HepG2 (cell line): ENCODE measurements at regions not wholly inside any gene's neighbourhood (a gene's known extent, or its start where the extent isn't known, plus 50 kb on each side); places are given as distances from the start of the nearest gene placed in this dataset.

ENCODE experiments used
- AHR ChIP-seq: IDR thresholded peaks from 2 replicates; pipeline ENCODE4 v1.6.1; 2018; ENCODE audit warnings: missing genetic modification reagents, missing compliant biosample characterization
- ARHGAP35 ChIP-seq: sonication (generic); formaldehyde crosslinking; IDR thresholded peaks from 2 replicates; pipeline ENCODE4 v1.9.0; 2022; ENCODE audit warnings: mild to moderate bottlenecking, inconsistent platforms, moderate library complexity, missing genetic modification reagents, borderline replicate concordance
- GABPB1 ChIP-seq: IDR thresholded peaks from 2 replicates; pipeline ENCODE4 v1.6.1; 2016; ENCODE audit warnings: mild to moderate bottlenecking, missing genetic modification reagents, moderate library complexity, missing compliant biosample characterization
- HDAC2 ChIP-seq: sonication (generic); formaldehyde crosslinking; IDR thresholded peaks from 2 replicates; pipeline ENCODE4 v1.4.0; 2020; ENCODE audit warnings: missing genetic modification reagents
- POLR2A ChIP-seq, 2 experiments: IDR thresholded peaks; 2 replicates each; pipeline ENCODE4 v1.6.1; 2011; ENCODE audit warnings: low read depth in 2 of 2, low read length in 2 of 2, mild to moderate bottlenecking in 1 of 2, moderate library complexity in 1 of 2; ENCODE audit not compliant: insufficient read depth in 1 of 2
- ZNF235 ChIP-seq: sonication (generic); formaldehyde crosslinking; IDR thresholded peaks from 2 replicates; pipeline ENCODE4 v1.8.1; 2023; ENCODE audit warnings: mild to moderate bottlenecking, missing genetic modification reagents, borderline replicate concordance
- ZNF329 ChIP-seq: sonication (generic); formaldehyde crosslinking; IDR thresholded peaks from 2 replicates; pipeline ENCODE4 v1.9.0; 2021; ENCODE audit warnings: low read depth, mild to moderate bottlenecking, missing genetic modification reagents
- ZNF572 ChIP-seq: sonication (generic); formaldehyde crosslinking; IDR thresholded peaks from 2 replicates; pipeline ENCODE4 v1.5.1; 2020; ENCODE audit warnings: mild to moderate bottlenecking, missing genetic modification reagents
- ZNF83 ChIP-seq: sonication (generic); formaldehyde crosslinking; IDR thresholded peaks from 2 replicates; pipeline ENCODE4 v1.4.0; 2020; ENCODE audit warnings: missing genetic modification reagents, mild to moderate bottlenecking, borderline replicate concordance
- TF ChIP-seq, protein P1 (sequence below): IDR thresholded peaks from 2 replicates; pipeline ENCODE4 v1.6.1; 2016; ENCODE audit warnings: missing genetic modification reagents, missing compliant biosample characterization
- TF ChIP-seq, protein P2 (sequence below): IDR thresholded peaks from 2 replicates; pipeline ENCODE4 v1.6.1; 2016; ENCODE audit warnings: mild to moderate bottlenecking

- no peak for TF ChIP-seq ZNF235
- TF ChIP-seq ZNF329 (CRISPR knock-in tag), result no peak
- no peak for TF ChIP-seq ZNF83
- TF ChIP-seq, protein P1, sequence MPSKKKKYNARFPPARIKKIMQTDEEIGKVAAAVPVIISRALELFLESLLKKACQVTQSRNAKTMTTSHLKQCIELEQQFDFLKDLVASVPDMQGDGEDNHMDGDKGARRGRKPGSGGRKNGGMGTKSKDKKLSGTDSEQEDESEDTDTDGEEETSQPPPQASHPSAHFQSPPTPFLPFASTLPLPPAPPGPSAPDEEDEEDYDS (CRISPR knock-in tag), result no peak
- no peak for TF ChIP-seq POLR2A (IDR thresholded peaks at IDR 0.05; ENCODE audit: insufficient read depth in 1 of 2, low read depth in 2 of 2, low read length in 2 of 2)
- TF ChIP-seq HDAC2, result no peak
- no peak for TF ChIP-seq ZNF572
- no peak for TF ChIP-seq ARHGAP35 (CRISPR knock-in tag)
- TF ChIP-seq GABPB1 (CRISPR knock-in tag), result no peak
- TF ChIP-seq, protein P2, sequence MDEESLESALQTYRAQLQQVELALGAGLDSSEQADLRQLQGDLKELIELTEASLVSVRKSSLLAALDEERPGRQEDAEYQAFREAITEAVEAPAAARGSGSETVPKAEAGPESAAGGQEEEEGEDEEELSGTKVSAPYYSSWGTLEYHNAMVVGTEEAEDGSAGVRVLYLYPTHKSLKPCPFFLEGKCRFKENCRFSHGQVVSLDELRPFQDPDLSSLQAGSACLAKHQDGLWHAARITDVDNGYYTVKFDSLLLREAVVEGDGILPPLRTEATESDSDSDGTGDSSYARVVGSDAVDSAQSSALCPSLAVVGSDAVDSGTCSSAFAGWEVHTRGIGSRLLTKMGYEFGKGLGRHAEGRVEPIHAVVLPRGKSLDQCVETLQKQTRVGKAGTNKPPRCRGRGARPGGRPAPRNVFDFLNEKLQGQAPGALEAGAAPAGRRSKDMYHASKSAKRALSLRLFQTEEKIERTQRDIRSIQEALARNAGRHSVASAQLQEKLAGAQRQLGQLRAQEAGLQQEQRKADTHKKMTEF, result no peak
- TF ChIP-seq AHR (CRISPR knock-in tag), result no peak
Observed at GRCh38 chr18:66838340-66838987, 234.6 kb upstream of the CDH19 start.
